ENCODE measurements at regions not wholly inside any gene's neighbourhood (a gene's known extent, or its start where the extent isn't known, plus 50 kb on each side); places are given as distances from the start of the nearest gene placed in this dataset.
"Not testable (repeated sequence)": the region's sequence is repeated elsewhere in the genome, so short reads cannot be mapped to it uniquely, and the experiment has no call there.

DNA sequence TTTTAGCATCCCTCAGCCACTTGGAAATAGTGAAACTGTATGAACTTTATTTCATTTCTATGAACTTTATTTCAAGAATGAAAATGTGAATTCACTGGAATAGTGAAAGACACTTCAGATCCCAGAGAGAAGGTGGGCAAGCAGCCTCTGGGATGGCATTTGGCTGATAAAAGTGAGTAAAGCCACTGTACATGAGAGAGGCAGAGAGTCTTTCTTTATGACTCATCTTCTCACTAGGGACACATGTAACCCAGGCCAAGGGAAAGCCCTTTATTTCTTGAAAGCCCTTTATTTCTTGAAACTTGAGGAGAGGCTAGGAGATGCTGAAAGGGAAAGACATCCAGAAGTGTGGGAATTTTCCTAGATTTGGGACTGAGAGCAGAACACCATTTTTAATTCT lies 148.9 kb upstream of the SMIM30 start:
- intact Hi-C loops (cut with DNase I): no loop called here
- DNase-seq (ENCODE audit: extremely low spot score in 2 of 2): no peak
- TF ChIP-seq POLR2AphosphoS5 (IDR thresholded peaks at IDR 0.05; ENCODE audit: insufficient read depth in 1 of 2, low read depth in 1 of 2): no peak
- no peak for TF ChIP-seq POLR2A (IDR thresholded peaks at IDR 0.05)
- TF ChIP-seq, protein P1, sequence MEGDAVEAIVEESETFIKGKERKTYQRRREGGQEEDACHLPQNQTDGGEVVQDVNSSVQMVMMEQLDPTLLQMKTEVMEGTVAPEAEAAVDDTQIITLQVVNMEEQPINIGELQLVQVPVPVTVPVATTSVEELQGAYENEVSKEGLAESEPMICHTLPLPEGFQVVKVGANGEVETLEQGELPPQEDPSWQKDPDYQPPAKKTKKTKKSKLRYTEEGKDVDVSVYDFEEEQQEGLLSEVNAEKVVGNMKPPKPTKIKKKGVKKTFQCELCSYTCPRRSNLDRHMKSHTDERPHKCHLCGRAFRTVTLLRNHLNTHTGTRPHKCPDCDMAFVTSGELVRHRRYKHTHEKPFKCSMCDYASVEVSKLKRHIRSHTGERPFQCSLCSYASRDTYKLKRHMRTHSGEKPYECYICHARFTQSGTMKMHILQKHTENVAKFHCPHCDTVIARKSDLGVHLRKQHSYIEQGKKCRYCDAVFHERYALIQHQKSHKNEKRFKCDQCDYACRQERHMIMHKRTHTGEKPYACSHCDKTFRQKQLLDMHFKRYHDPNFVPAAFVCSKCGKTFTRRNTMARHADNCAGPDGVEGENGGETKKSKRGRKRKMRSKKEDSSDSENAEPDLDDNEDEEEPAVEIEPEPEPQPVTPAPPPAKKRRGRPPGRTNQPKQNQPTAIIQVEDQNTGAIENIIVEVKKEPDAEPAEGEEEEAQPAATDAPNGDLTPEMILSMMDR (IDR thresholded peaks at IDR 0.05): no peak

DNA sequence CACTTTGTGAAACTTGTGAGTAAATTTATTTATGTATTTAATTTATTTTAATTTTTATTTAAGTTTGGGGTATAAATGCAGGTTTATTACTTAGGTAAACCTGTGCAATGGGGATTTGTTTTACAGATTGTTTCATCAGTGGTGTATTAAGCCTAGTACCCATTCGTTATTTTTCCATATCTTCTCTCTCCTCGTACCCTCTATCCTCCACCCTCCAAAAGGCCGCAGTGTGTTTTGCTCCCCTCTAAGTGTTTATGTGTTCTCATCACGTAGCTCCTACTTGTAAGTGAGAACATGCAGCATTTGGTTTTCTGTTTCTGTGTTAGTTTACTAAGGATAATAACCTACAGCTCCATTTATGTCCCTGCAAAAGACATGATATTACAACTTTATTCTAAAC lies 145.4 kb upstream of the SMIM30 start:
- no peaks in the 10 kb centered on the region for H3K36me3 ChIP-seq
- no peak overlapping the region for H3K27ac ChIP-seq
- H3K9me3 ChIP-seq: no peaks in the 10 kb centered on the region
- no peak overlapping the region for H3K4me3 ChIP-seq
- no peak for DNase-seq (ENCODE audit: extremely low spot score in 2 of 2)
- H3K27me3 ChIP-seq: no peaks in the 10 kb centered on the region
- H3K4me1 ChIP-seq: no peaks in the 10 kb centered on the region
- intact Hi-C loops (cut with DNase I): no loop called here
- TF ChIP-seq POLR2AphosphoS5 (IDR thresholded peaks at IDR 0.05; ENCODE audit: insufficient read depth in 1 of 2, low read depth in 1 of 2) (no peak), POLR2A (IDR thresholded peaks at IDR 0.05) (no peak)
- TF ChIP-seq, protein P1 (IDR thresholded peaks at IDR 0.05): no peak

More for the DNA sequence above, 148.9 kb upstream of the SMIM30 start:
- H3K9me3 ChIP-seq: no peaks in the 10 kb centered on the region
- H3K27me3 ChIP-seq: no peaks in the 10 kb centered on the region
- no peak overlapping the region for H3K27ac ChIP-seq
- no peaks in the 10 kb centered on the region for H3K4me1 ChIP-seq
- H3K4me3 ChIP-seq: no peak overlapping the region
- no peaks in the 10 kb centered on the region for H3K36me3 ChIP-seq

DNA sequence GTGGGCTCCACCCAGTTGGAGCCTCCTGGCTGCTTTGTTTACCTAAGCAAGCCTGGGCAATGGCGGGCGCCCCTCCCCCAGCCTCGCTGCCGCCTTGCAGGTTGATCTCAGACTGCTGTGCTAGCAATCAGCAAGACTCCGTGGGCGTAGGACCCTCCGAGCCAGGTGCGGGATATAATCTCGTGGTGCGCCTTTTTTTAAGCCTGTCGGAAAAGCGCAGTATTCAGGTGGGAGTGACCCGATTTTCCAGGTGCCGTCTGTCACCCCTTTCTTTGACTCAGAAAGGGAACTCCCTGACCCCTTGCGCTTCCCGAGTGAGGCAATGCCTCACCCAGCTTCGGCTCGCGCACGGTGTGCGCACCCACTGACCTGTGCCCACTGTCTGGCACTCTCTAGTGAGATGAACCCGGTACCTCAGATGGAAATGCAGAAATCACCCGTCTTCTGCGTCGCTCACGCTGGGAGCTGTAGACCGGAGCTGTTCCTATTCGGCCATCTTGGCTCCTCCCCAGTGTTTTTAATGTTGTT lies 144.9 kb upstream of the SMIM30 start:
- H3K27me3 ChIP-seq; H3K4me3 ChIP-seq; H3K36me3 ChIP-seq; H3K27ac ChIP-seq; intact Hi-C loops (cut with DNase I); H3K9me3 ChIP-seq; DNase-seq (ENCODE audit: extremely low spot score in 2 of 2); H3K4me1 ChIP-seq: not testable (repeated sequence)

DNA sequence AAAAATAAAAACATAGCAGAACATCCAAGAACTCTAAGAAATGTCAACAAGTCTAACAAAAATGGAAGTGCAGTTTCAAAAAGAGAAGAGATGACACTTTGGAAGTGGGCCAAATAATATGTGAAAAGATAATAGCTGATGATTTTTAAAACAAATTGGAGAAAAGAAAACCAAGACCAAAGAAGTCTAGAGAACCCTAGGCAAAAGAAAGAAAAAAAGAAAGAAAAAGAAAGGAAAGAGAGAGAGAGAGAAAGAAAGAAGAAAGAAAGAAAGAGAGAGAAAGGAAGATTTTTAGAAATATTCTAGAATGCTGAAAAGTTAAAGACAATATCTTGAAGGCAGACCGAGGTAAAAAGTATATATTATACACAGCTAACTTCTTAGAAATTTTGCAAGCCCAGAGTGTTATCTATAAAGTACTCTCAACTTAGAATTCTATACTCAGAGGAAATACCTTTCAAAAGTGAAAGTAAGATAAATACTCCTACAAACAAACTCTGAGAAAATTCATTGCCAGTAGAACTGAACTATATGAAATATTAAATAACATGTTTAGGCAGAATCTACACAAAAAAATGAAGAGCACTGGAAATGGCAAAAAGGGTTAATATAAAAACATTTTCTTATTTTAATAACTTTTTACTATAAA lies 138.7 kb upstream of the SMIM30 start:
- TF ChIP-seq POLR2A (IDR thresholded peaks at IDR 0.05) (no peak), POLR2AphosphoS5 (IDR thresholded peaks at IDR 0.05; ENCODE audit: insufficient read depth in 1 of 2, low read depth in 1 of 2) (no peak)
- TF ChIP-seq, protein P1 (IDR thresholded peaks at IDR 0.05): no peak
- no peaks in the 10 kb centered on the region for H3K36me3 ChIP-seq
- no peak overlapping the region for H3K4me3 ChIP-seq
- no peak overlapping the region for H3K27ac ChIP-seq
- H3K9me3 ChIP-seq: no peaks in the 10 kb centered on the region
- intact Hi-C loops (cut with DNase I): no loop called here
- no peaks in the 10 kb centered on the region for H3K27me3 ChIP-seq
- no peak for DNase-seq (ENCODE audit: extremely low spot score in 2 of 2)
- no peaks in the 10 kb centered on the region for H3K4me1 ChIP-seq

DNA sequence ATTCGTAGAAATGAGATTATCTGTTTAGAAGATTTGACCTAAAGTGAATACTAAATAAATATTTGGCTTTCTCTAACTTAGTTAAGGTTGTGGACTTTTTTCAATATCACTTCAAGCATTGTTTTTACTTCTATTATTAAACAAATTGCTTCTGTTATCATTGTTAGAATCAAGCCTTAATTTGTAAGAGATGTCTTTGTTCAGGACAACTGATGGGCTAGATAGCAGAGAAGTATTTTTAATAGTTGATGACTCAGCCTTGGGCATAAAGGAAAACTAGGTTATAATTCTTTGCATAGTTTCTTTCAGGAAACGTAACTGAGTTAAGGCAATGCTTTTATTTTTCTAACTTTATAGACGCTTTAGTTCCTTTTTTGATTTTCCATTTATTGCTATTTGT lies 128.8 kb upstream of the SMIM30 start:
- TF ChIP-seq, protein P1 (IDR thresholded peaks at IDR 0.05): no peak
- TF ChIP-seq POLR2AphosphoS5 (IDR thresholded peaks at IDR 0.05; ENCODE audit: insufficient read depth in 1 of 2, low read depth in 1 of 2) (no peak), POLR2A (IDR thresholded peaks at IDR 0.05) (no peak)
- Histone ChIP-seq H3K4me1 (no peaks in the 10 kb centered on the region), H3K27me3 (no peaks in the 10 kb centered on the region), H3K27ac (no peak overlapping the region), H3K9me3 (no peaks in the 10 kb centered on the region), H3K36me3 (no peaks in the 10 kb centered on the region), H3K4me3 (no peak overlapping the region)
- intact Hi-C loops (cut with DNase I): no loop called here
- DNase-seq (ENCODE audit: extremely low spot score in 2 of 2): no peak
